ENCODE measurements at regions not wholly inside any gene's neighbourhood (a gene's known extent, or its start where the extent isn't known, plus 50 kb on each side); places are given as distances from the start of the nearest gene placed in this dataset.

- DNase-seq, result peak; percentile 64
Measured at GRCh38 chr1:218025454-218025853, 259.6 kb upstream of the RRP15 start.

GRCh38 chr1:218027152-218027551, 257.9 kb upstream of the RRP15 start:
- DNase-seq, result no peak

- no peak for DNase-seq
Measured at GRCh38 chr1:218030846-218031245, 254.2 kb upstream of the RRP15 start.

- no peak for DNase-seq
Measured at GRCh38 chr1:218031901-218032300, 253.2 kb upstream of the RRP15 start.

- no peak for DNase-seq
Measured at GRCh38 chr1:218034468-218034867, 250.6 kb upstream of the RRP15 start.

- no peak for DNase-seq
Measured at GRCh38 chr1:218048828-218049420, 236.2 kb upstream of the RRP15 start.

- DNase-seq, result no peak
Measured at GRCh38 chr1:218049641-218050040, 235.5 kb upstream of the RRP15 start.

- no peak for DNase-seq
Measured at GRCh38 chr1:218058730-218059129, 226.4 kb upstream of the RRP15 start.

GRCh38 chr1:218064426-218064825, 220.7 kb upstream of the RRP15 start:
- DNase-seq, result no peak

- no peak for DNase-seq
Measured at GRCh38 chr1:218066332-218066731, 218.8 kb upstream of the RRP15 start.

- DNase-seq, result no peak
Measured at GRCh38 chr1:218068241-218068640, 216.9 kb upstream of the RRP15 start.

- DNase-seq, result no peak
Measured at GRCh38 chr1:218069180-218069579, 215.9 kb upstream of the RRP15 start.

GRCh38 chr1:218073062-218073461, 212.0 kb upstream of the RRP15 start:
- no peak for DNase-seq

GRCh38 chr1:218078916-218079315, 206.2 kb upstream of the RRP15 start:
- DNase-seq, result no peak

- no peak for DNase-seq
Measured at GRCh38 chr1:218079347-218079746, 205.7 kb upstream of the RRP15 start.

- DNase-seq, result no peak
Measured at GRCh38 chr1:218079820-218080219, 205.3 kb upstream of the RRP15 start.

- DNase-seq, result no peak
Measured at GRCh38 chr1:218080863-218081262, 204.2 kb upstream of the RRP15 start.

- no peak for DNase-seq
Measured at GRCh38 chr1:218081358-218081757, 203.7 kb upstream of the RRP15 start.

GRCh38 chr1:218090459-218090858, 194.6 kb upstream of the RRP15 start:
- no peak for DNase-seq

- DNase-seq, result no peak
Measured at GRCh38 chr1:218101409-218101808, 183.7 kb upstream of the RRP15 start.

- no peak for DNase-seq
Measured at GRCh38 chr1:218108034-218108433, 177.1 kb upstream of the RRP15 start.

- DNase-seq, result no peak
Measured at GRCh38 chr1:218112862-218113261, 172.2 kb upstream of the RRP15 start.

- no peak for DNase-seq
Measured at GRCh38 chr1:218123968-218124367, 161.1 kb upstream of the RRP15 start.

- no peak for DNase-seq
Measured at GRCh38 chr1:218135371-218135770, 149.7 kb upstream of the RRP15 start.

- no peak for DNase-seq
Measured at GRCh38 chr1:218139761-218140160, 145.3 kb upstream of the RRP15 start.
